DMS53 treated with DMSO at 0.1 percent for 48 hours (cell line): ENCODE measurements at regions not wholly inside any gene's neighbourhood (a gene's known extent, or its start where the extent isn't known, plus 50 kb on each side); places are given as distances from the start of the nearest gene placed in this dataset.
A peak's percentile ranks its signal among the peaks of the same experiment; 100 is the strongest.

Source experiments
- DNase-seq: peaks from one replicate; lab custom pipeline; 2025; ENCODE audit not compliant: unreplicated experiment; lab: John Stamatoyannopoulos, UW

- DNase-seq: peak; percentile 75
Observed at GRCh38 chr11:81470446-81470845, 1263.2 kb downstream of the FAM181B start.

DNA sequence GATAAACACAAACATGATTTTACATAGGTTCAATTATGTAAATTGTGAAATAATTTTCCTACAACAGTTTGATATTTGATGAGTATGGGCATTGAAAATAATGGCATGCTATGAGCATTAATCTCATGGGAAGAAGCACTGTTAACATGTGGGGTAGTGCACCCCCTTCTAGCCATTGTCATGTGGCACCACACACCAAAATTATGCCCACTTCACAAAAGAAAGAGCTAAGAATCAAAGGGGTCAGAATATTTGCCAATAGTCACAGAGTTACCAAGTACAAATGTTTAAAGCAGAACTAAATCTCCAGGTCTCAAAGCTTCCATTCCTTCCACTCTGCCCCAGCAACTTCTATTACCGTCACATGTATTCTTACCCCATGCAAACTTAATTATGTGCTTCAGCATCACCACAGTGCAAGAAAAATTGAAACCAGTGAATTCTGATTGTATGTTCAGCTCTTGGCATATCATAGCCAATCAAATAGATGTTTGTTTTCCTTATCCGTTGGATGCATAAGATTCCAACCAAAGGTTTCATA lies 1273.8 kb downstream of the FAM181B start:
- DNase-seq: no peak

- no peak for DNase-seq
Observed at GRCh38 chr11:81449588-81450156, 1284.0 kb downstream of the FAM181B start.

DNA sequence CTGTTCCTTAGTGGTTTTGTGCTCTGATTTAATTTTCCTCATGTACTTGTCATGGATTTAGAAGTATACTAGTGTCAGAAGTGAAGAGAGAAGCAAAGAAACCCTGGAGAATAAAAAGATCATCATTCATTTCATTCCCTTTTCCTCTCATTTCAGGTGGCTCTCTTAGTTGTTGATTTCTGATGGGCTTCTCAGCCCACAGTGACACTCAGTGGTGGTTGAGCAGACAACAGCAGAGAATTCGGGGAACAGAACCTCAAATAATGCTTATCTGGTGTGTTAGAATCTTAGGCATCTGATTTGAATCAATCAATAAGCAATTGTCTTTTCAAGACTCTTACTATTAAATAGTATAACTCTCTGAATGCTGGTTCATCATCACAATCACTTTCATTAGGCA lies 1289.4 kb downstream of the FAM181B start:
- no peak for DNase-seq

GRCh38 chr11:81432333-81432732 lies 1301.3 kb downstream of the FAM181B start:
- no peak for DNase-seq

GRCh38 chr11:81424822-81425221 lies 1308.8 kb downstream of the FAM181B start:
- no peak for DNase-seq

- DNase-seq: no peak
Observed at GRCh38 chr11:81422402-81422801, 1311.3 kb downstream of the FAM181B start.

- DNase-seq: no peak
Observed at GRCh38 chr11:81421251-81421860, 1312.3 kb downstream of the FAM181B start.

DNA sequence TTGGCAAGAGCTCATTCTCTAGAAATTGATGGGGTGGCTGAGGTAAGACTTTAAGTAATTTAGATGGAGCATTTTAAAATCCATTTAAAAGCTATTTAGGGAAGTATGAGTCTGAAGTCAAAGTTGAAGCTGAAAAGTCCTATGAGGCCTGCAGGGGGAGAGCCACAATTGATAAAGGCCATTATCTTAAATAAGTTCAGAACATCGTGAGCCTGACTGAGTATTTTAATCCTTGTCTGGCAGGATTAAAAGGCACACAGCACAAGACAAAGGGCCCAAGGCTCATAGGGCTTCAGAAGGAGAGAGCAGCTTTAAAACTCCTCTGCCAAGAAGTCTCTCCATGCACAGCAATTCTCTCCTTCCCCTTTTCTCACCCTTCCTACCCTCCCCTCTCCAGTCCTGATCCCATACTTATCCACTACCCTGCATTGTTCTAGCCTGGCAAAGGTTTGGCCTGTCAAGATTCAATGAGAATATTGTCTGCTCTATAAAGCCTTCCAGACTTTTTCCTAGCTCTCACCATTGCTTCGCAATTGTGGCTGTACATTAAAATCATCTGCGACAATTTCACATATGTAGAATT lies 1312.9 kb downstream of the FAM181B start:
- no peak for DNase-seq

GRCh38 chr11:81397316-81397715 lies 1336.3 kb downstream of the FAM181B start:
- no peak for DNase-seq

- no peak for DNase-seq
Observed at GRCh38 chr11:81394311-81394710, 1339.4 kb downstream of the FAM181B start.

GRCh38 chr11:81388326-81388725 lies 1345.3 kb downstream of the FAM181B start:
- no peak for DNase-seq

DNA sequence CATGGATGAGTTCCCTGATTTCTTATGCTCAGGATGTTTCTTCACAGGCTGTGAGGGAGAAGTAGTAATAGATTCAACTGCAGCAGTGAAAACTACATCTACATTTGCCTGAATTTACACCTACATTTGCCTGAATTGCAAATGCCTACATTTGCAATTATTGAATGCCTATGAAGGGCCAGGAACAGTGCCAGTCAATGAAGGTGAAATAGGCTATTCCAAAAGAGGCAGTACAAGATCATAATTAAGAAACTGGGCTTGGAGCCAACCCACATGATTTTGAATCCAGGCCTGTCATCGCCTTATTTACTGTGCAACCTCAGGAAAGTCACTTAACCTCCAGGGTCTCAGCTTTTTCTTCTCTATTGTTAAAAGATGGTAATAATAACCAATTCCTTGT lies 1353.3 kb downstream of the FAM181B start:
- DNase-seq: no peak

DNA sequence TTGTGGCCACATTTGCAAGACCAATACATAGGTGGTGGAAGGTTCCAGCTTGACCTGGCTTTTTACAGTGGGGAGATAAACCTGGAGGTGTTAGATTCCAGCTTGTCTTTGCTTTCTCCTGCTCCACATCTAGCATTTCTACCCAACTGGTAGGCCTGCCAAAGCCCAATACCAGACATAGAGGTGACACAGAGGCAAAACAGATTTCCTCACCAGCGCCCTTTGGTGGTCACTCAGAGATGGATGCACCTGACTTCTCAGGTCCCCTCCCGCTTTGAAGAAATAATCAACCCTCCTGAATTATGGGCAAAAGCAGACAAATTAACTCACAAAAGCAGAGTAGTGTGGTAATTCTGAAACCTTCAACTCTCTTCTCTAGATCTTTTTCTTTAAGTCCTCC lies 1356.2 kb downstream of the FAM181B start:
- DNase-seq: no peak

- DNase-seq: no peak
Observed at GRCh38 chr11:81373986-81374385, 1359.7 kb downstream of the FAM181B start.

- no peak for DNase-seq
Observed at GRCh38 chr11:81368192-81368591, 1365.5 kb downstream of the FAM181B start.

GRCh38 chr11:81365496-81365895 lies 1368.2 kb downstream of the FAM181B start:
- no peak for DNase-seq

- DNase-seq: no peak
Observed at GRCh38 chr11:81359476-81359875, 1374.2 kb downstream of the FAM181B start.

DNA sequence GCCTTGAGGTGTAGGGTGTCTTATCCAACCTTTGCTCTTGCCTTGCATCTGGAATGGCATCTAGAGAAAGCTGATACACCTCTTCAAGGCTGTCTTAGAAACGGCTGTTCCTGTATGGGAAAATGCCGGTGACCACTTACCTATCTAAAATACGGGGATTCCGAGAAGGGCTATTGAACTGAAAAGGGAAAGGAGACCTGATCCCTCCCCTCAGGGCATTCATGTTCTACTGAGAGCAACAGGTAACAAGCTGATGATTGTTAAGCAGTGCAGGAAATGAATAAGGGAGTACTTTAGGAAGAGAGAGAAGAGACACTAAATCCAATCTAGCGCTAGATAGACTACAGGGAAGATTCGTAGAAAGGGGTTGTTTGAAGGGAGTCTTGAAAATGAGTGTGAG lies 1388.1 kb downstream of the FAM181B start:
- DNase-seq: no peak

DNA sequence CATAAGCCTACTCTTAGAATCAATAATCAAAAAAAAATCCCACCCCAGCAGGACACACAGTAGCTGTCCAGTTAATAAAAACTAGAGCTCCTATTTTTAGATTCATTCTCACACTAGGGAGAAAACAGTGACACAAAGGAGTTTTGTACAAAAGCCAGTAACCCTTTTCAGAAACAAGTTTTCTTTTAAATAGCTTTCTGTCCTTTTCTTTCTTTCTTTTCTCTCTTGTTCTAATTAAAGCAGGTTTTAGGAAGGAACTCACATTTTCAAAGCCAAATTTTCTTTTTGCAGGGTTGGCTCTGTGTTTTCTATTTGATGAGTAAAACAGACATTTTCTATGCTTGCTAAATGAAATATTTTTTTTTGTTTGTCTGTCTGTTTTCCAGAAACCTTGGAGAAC lies 1390.7 kb downstream of the FAM181B start:
- DNase-seq: no peak

- DNase-seq: no peak
Observed at GRCh38 chr11:81340225-81340624, 1393.4 kb downstream of the FAM181B start.

DNA sequence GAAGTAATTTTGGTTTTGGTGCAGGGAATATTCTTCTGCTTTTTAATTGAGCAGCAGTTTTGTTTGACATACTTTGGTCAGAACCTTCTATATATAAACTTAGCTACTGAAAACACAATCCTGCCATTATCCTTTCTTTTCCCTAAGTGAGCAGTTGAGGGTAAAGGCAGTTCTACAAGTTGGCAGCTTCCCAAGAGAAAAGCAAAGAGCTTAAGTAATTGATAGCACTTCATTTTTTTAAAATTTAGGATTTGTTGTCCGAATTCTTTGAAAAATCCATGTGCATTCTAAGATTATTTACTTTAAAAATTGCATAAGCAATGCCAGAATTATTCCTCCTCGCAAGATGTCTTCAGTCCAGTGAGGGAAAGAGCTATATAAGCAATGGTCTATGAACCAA lies 1394.1 kb downstream of the FAM181B start:
- no peak for DNase-seq

DNA sequence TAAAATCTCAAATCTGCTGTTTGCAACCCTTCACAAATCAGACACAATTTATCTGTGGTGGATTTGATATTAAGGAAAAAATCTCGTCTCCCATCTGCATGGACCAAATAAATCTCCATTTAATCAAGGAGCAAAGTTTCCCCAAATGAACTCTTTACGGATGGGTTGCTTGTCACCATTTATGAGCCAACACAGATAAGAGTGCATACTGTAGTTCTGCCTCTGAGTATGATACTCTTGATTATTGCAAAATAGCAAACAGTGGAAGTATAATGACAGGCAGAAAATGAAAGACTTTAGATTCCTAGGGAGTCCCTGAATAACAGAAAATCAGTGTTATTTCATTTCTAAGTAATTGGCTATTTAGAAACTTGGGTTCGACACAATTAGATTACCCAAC lies 1395.9 kb downstream of the FAM181B start:
- DNase-seq: no peak
